Hepatocyte (in vitro differentiated cells): ENCODE measurements at regions not wholly inside any gene's neighbourhood (a gene's known extent, or its start where the extent isn't known, plus 50 kb on each side); places are given as distances from the start of the nearest gene placed in this dataset.

Source experiments
- CTCF ChIP-seq: fragments of 200-600 bp; sonication (generic); IDR thresholded peaks from 2 replicates; pipeline ENCODE4 v1.5.1; 2016; ENCODE audit warnings: antibody characterized with exemption, mild to moderate bottlenecking; ENCODE audit not compliant: poor library complexity
- EZH2 ChIP-seq: fragments of 200-600 bp; sonication (generic); IDR thresholded peaks from 2 replicates; pipeline ENCODE4 v1.6.1; 2016; ENCODE audit warnings: antibody characterized with exemption, mild to moderate bottlenecking, borderline replicate concordance

GRCh38 chr5:175357995-175358394, 86.0 kb downstream of the DRD1 start:
- no peak for TF ChIP-seq CTCF
- TF ChIP-seq EZH2, result no peak
